ENCODE measurements at regions not wholly inside any gene's neighbourhood (a gene's known extent, or its start where the extent isn't known, plus 50 kb on each side); places are given as distances from the start of the nearest gene placed in this dataset.

DNA sequence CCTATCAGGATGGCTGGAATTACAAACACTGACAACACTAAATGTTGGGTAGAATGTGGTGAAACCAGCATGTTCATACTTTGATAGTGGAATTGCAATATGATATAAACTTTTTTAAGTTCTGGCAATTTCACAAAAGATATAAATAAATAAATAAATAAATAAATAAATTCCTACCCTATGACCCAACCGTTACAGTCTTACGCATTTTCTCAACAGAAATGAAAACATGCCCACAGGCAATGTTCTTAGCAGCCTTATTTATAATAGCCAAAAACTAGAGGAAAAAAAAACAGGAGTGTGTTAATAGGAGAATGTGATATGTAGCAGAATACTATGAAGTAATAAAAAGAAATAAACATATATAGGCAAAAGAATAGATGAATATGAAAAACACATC lies 318.9 kb downstream of the IPMK start:
- no peaks in the 10 kb centered on the region for H3K9me3 ChIP-seq
- intact Hi-C loops (cut with DNase I; ENCODE audit: low total_unique reads): no loop called here
- H3K27me3 ChIP-seq: no peaks in the 10 kb centered on the region
- no peaks in the 10 kb centered on the region for H3K36me3 ChIP-seq
- H3K4me3 ChIP-seq: no peak overlapping the region
- H3K27ac ChIP-seq: no peak overlapping the region
- no peak for DNase-seq
- TF ChIP-seq, protein P1, sequence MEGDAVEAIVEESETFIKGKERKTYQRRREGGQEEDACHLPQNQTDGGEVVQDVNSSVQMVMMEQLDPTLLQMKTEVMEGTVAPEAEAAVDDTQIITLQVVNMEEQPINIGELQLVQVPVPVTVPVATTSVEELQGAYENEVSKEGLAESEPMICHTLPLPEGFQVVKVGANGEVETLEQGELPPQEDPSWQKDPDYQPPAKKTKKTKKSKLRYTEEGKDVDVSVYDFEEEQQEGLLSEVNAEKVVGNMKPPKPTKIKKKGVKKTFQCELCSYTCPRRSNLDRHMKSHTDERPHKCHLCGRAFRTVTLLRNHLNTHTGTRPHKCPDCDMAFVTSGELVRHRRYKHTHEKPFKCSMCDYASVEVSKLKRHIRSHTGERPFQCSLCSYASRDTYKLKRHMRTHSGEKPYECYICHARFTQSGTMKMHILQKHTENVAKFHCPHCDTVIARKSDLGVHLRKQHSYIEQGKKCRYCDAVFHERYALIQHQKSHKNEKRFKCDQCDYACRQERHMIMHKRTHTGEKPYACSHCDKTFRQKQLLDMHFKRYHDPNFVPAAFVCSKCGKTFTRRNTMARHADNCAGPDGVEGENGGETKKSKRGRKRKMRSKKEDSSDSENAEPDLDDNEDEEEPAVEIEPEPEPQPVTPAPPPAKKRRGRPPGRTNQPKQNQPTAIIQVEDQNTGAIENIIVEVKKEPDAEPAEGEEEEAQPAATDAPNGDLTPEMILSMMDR (IDR thresholded peaks at IDR 0.05): no peak
- H3K4me1 ChIP-seq: no peaks in the 10 kb centered on the region

DNA sequence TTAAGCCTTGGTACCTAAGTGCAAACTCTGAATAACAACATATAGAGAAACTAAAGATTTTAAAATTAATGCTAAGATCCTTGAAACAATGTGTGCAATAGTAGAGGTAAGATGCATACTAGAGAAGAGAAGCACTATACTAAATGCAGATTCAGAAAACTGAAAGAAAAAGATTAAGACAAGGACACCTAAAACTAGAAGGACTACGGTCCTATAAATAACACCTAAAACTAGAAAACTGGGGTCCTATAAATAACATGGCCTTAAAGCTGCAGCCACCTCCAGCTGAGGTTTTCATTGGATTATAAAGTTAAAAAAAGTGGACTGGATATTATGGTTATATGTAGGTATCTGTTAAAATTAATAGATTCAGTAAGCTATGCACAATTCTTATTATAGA lies 320.9 kb downstream of the IPMK start:
- Histone ChIP-seq H3K36me3 (no peaks in the 10 kb centered on the region), H3K27ac (no peak overlapping the region), H3K27me3 (no peaks in the 10 kb centered on the region), H3K4me1 (no peaks in the 10 kb centered on the region), H3K9me3 (no peaks in the 10 kb centered on the region), H3K4me3 (no peak overlapping the region)
- intact Hi-C loops (cut with DNase I; ENCODE audit: low total_unique reads): no loop called here
- TF ChIP-seq, protein P1 (IDR thresholded peaks at IDR 0.05): no peak
- DNase-seq: no peak

DNA sequence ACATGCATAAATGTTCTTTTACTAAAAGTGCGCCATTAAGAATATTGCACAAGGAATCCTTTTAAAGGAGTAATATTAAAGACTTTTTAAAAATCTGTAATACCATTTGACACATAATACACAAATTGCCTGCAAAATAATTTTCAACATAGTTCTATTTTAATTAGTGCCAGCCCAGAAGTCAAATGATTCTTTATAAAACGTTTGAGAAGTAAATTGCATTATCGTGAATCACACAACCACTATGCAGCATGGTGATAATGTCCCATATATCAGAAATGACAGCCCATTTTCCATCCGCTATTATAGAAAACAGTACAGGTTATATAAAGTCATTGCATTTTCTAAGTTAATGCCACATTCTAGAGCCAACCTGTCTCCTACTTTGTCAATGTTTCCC lies 324.0 kb downstream of the IPMK start:
- Histone ChIP-seq H3K4me1 (no peaks in the 10 kb centered on the region), H3K4me3 (no peak overlapping the region), H3K27ac (no peak overlapping the region), H3K36me3 (no peaks in the 10 kb centered on the region), H3K27me3 (no peaks in the 10 kb centered on the region), H3K9me3 (no peaks in the 10 kb centered on the region)
- TF ChIP-seq, protein P1 (IDR thresholded peaks at IDR 0.05): no peak
- no peak for DNase-seq
- intact Hi-C loops (cut with DNase I; ENCODE audit: low total_unique reads): no loop called here

DNA sequence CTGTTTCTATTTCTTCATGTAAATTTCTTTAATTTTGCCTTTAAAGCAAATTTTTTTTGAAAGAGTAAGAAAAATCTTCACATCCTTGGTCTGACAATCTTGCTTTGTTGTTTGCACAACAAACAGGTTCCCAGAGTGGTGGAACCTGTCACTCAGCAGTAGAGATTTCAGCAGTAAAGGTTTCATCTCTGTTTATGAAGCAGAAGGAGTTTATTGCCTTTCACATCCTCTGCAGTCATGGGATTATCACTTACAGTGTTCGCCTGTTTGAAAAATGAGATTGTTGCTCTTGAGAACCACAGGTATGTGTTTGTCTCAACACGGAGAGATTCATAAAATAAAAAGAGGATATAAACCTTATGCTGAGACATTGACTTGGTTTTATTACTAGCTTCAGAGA lies 342.6 kb downstream of the IPMK start:
- no peak overlapping the region for H3K27ac ChIP-seq
- peaks cover 0 to 14% (median 0%) of the 10 kb centered on the region in 4 donors for H3K4me1 ChIP-seq
- intact Hi-C loops (cut with DNase I; ENCODE audit: low total_unique reads): no loop called here
- H3K27me3 ChIP-seq: no peaks in the 10 kb centered on the region
- H3K9me3 ChIP-seq: no peaks in the 10 kb centered on the region
- no peaks in the 10 kb centered on the region for H3K36me3 ChIP-seq
- DNase-seq: no peak
- H3K4me3 ChIP-seq: no peak overlapping the region
- TF ChIP-seq, protein P1 (IDR thresholded peaks at IDR 0.05): no peak

DNA sequence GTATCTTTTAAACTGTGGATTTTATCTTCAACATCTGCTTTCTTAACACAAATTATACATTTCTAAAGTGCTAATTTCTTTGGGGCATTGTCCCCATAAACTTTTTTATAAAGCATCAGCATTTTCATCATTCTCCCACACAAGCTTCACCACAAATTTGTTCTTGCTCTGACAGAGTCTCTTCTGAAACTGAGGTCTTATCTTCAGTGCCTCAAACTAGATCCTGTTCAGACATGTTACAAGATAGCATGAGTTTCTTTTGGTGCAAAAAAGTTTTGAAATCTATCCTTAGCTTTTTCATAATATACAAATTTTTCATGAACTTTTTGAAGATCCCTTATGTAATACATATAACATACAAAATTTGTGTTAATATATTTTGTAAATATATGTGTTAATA lies 346.6 kb downstream of the IPMK start:
- no peaks in the 10 kb centered on the region for H3K4me1 ChIP-seq
- TF ChIP-seq, protein P1 (IDR thresholded peaks at IDR 0.05): no peak
- intact Hi-C loops (cut with DNase I; ENCODE audit: low total_unique reads): no loop called here

DNA sequence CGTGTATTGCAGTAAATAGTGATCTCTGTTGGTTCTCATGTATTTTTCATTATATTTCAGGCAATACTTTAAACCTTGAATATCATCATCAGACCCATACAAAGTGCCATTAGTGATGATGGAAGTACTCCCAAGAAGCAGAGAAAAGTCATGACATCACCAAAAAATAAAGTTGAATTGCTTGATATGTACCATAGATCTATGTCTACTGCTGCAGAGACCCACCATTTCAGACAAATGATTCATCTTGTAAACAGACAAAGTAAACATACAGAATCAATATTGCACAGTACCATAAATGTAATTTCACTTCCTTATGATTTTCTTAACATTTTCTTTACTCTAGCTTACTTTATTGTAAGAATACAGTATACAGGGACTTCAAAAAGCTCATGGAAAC lies 347.8 kb downstream of the IPMK start:
- Histone ChIP-seq H3K4me1 (no peaks in the 10 kb centered on the region), H3K4me3 (no peak overlapping the region), H3K27me3 (no peaks in the 10 kb centered on the region), H3K9me3 (no peaks in the 10 kb centered on the region), H3K36me3 (no peaks in the 10 kb centered on the region), H3K27ac (no peak overlapping the region)
- TF ChIP-seq, protein P1 (IDR thresholded peaks at IDR 0.05): no peak
- intact Hi-C loops (cut with DNase I; ENCODE audit: low total_unique reads): no loop called here
- no peak for DNase-seq

More for the DNA sequence above, 346.6 kb downstream of the IPMK start:
- no peak for DNase-seq
- no peaks in the 10 kb centered on the region for H3K27me3 ChIP-seq
- no peak overlapping the region for H3K4me3 ChIP-seq
- H3K27ac ChIP-seq: no peak overlapping the region
- no peaks in the 10 kb centered on the region for H3K9me3 ChIP-seq
- H3K36me3 ChIP-seq: no peaks in the 10 kb centered on the region

Measured in tibial artery (tissue), 4 donors.